Endothelial cell of umbilical vein (primary cell): ENCODE measurements at regions not wholly inside any gene's neighbourhood (a gene's known extent, or its start where the extent isn't known, plus 50 kb on each side); places are given as distances from the start of the nearest gene placed in this dataset.

Experiments
- BruUV-seq: library from RNA; stranded (reverse); fragments of 400-500 nt; replicated peaks from 2 replicates; lab custom pipeline; 2021; lab: Mats Ljungman, UMichigan
- CTCF ChIA-PET: fragments of 300-600, 350-600 bp; sonication (Branson Sonifier 250); formaldehyde crosslinking; loops from one replicate; lab custom pipeline; 2021; ENCODE audit warnings: antibody characterized with exemption, inconsistent platforms; lab: Charles Lee
- POLR2A ChIA-PET: fragments of 300-600, 350-600 bp; sonication (Branson Sonifier 250); formaldehyde crosslinking; loops from one replicate; lab custom pipeline; 2021; ENCODE audit warnings: antibody characterized with exemption, inconsistent platforms; lab: Charles Lee
- DNase-seq: peaks from one replicate; pipeline ENCODE4 v3.0.0-alpha.2; 2011; ENCODE audit warnings: low read depth, low spot score
- FAIRE-seq: peaks from 2 replicates; lab custom pipeline; 2011; peaks lifted over from hg19 to GRCh38; lab: Jason Lieb, UNC
- H2AFZ ChIP-seq: 2 replicates; pipeline ENCODE4 v1.6.0; 2012; ENCODE audit warnings: low read depth, low read length, control low read depth, inconsistent platforms
- H3K27ac ChIP-seq: 2 replicates; pipeline ENCODE4 v1.5.1; 2011; ENCODE audit warnings: low read depth, mild to moderate bottlenecking, control low read depth, low read length, moderate library complexity; ENCODE audit not compliant: insufficient read depth
- H3K27me3 ChIP-seq, 2 experiments: 2 replicates each; pipeline versions ENCODE4 v1.6.0 to v1.6.1; 2011; ENCODE audit warnings: low read length in 2 of 2, mixed read lengths in 1 of 2; ENCODE audit not compliant: control insufficient read depth in 2 of 2, insufficient read depth in 2 of 2
- H3K36me3 ChIP-seq, 2 experiments: 2 replicates in 1 of 2; 3 replicates in 1 of 2; pipeline ENCODE4 v1.5.1; 2011; ENCODE audit warnings: low read length in 2 of 2, mild to moderate bottlenecking in 1 of 2, moderate library complexity in 1 of 2; ENCODE audit not compliant: control insufficient read depth in 2 of 2, insufficient read depth in 2 of 2; ENCODE audit errors: extremely low read depth in 1 of 2
- H3K4me1 ChIP-seq: 3 replicates; pipeline ENCODE4 v1.5.1; 2011; ENCODE audit warnings: mild to moderate bottlenecking, low read length; ENCODE audit not compliant: control insufficient read depth, insufficient read depth; ENCODE audit errors: extremely low read depth
- H3K4me2 ChIP-seq: 2 replicates; pipeline ENCODE4 v1.6.1; 2011; ENCODE audit warnings: low read length, control low read depth, mixed read lengths; ENCODE audit not compliant: insufficient read depth
- H3K4me3 ChIP-seq, 3 experiments: fragments of 200-600 bp in 1 of 3; sonication (generic), shearing (Covaris generic) in 1 of 3; replicated peaks in 1 of 3; 2 replicates each; pipeline ENCODE4 v1.5.1; 2011 to 2016; ENCODE audit warnings: control low read depth in 3 of 3, low read length in 3 of 3, mild to moderate bottlenecking in 2 of 3, inconsistent platforms in 1 of 3, low read depth in 1 of 3, moderate library complexity in 1 of 3; ENCODE audit not compliant: insufficient read depth in 1 of 3
- H3K79me2 ChIP-seq: 2 replicates; pipeline ENCODE4 v1.6.0; 2012; ENCODE audit warnings: low read length, inconsistent platforms; ENCODE audit not compliant: control insufficient read depth, insufficient read depth
- H3K9ac ChIP-seq: replicated peaks from 2 replicates; pipeline ENCODE3; 2011; ENCODE audit warnings: low read length, control low read depth; ENCODE audit not compliant: insufficient read depth; ENCODE audit errors: extremely low read depth
- H3K9me1 ChIP-seq: replicated peaks from 3 replicates; pipeline ENCODE4 v1.6.0; 2011; ENCODE audit warnings: mild to moderate bottlenecking, low read length; ENCODE audit not compliant: control insufficient read depth, insufficient read depth; ENCODE audit errors: extremely low read depth
- H3K9me3 ChIP-seq: replicated peaks from 2 replicates; pipeline ENCODE4 v1.5.1; 2012; ENCODE audit warnings: low read length, inconsistent platforms; ENCODE audit not compliant: control insufficient read depth, insufficient read depth
- H4K20me1 ChIP-seq: replicated peaks from 2 replicates; pipeline ENCODE3; 2011; ENCODE audit warnings: mild to moderate bottlenecking, low read length; ENCODE audit not compliant: control insufficient read depth, insufficient read depth; ENCODE audit errors: extremely low read depth
- CTCF ChIP-seq, 2 donors: IDR thresholded peaks; 1 replicate in 1 of 2; 2 replicates in 1 of 2; pipeline ENCODE4 v1.5.1; 2011; ENCODE audit warnings: low read length in 2 of 2, mild to moderate bottlenecking in 2 of 2, moderate library complexity in 2 of 2, control low read depth in 1 of 2, inconsistent platforms in 1 of 2, low read depth in 1 of 2; ENCODE audit not compliant: insufficient read depth in 1 of 2; ENCODE audit errors: extremely low read depth in 1 of 2
- EZH2 ChIP-seq: IDR thresholded peaks from 2 replicates; pipeline ENCODE4 v1.6.1; 2012; ENCODE audit warnings: borderline replicate concordance, low read depth, mild to moderate bottlenecking, moderate library complexity, low read length, inconsistent platforms; ENCODE audit not compliant: severe bottlenecking
- FOS ChIP-seq: IDR thresholded peaks from 2 replicates; pipeline ENCODE4 v1.6.1; 2011; ENCODE audit warnings: mild to moderate bottlenecking, low read length, moderate library complexity, borderline replicate concordance; ENCODE audit not compliant: insufficient read depth
- GATA2 ChIP-seq: IDR thresholded peaks from 2 replicates; pipeline ENCODE4 v1.7.0; 2011; ENCODE audit warnings: low read depth, mild to moderate bottlenecking, moderate library complexity, mixed read lengths, low read length; ENCODE audit not compliant: insufficient read length, insufficient read depth
- JUN ChIP-seq: IDR thresholded peaks from 2 replicates; pipeline ENCODE4 v1.6.1; 2011; ENCODE audit warnings: borderline replicate concordance, low read depth; ENCODE audit not compliant: insufficient read length, insufficient read depth
- MAX ChIP-seq: IDR thresholded peaks from 2 replicates; pipeline ENCODE4 v1.6.1; 2011; ENCODE audit not compliant: insufficient read depth, insufficient read length
- MYC ChIP-seq: IDR thresholded peaks from one replicate; pipeline ENCODE4 v1.6.1; 2011; ENCODE audit warnings: mild to moderate bottlenecking, low read depth, low read length
- POLR2A ChIP-seq: IDR thresholded peaks from 2 replicates; pipeline ENCODE4 v1.6.1; 2012; ENCODE audit warnings: low read depth, mild to moderate bottlenecking, control low read depth, low read length
- POLR2AphosphoS5 ChIP-seq: IDR thresholded peaks from 2 replicates; pipeline ENCODE4 v1.6.1; 2012; ENCODE audit warnings: low read depth, mild to moderate bottlenecking, control low read depth, low read length, moderate library complexity; ENCODE audit not compliant: insufficient read depth
- dilution Hi-C: fragments of 300-500 bp; cut with MboI; formaldehyde crosslinking; loops from one replicate; pipeline ENCODE4 v1.15.0; 2019; ENCODE audit warnings: low sequenced_read_pairs; ENCODE audit not compliant: extremely low pct_ligation_motif_present
- intact Hi-C: fragments of 100-400 bp; cut with micrococcal nuclease; formaldehyde crosslinking; loops from one replicate; pipeline ENCODE4 v1.10.0; 2022

- intact Hi-C loops: no loop called here
- Histone ChIP-seq H3K27me3 (peaks cover 2 to 3% of the 10 kb centered on the region in 2 experiments), H3K36me3 (no peaks in the 10 kb centered on the region), H3K4me1 (no peaks in the 10 kb centered on the region), H4K20me1 (no peaks in the 10 kb centered on the region), H3K79me2 (no peaks in the 10 kb centered on the region), H3K9ac (no peak overlapping the region), H3K9me1 (no peaks in the 10 kb centered on the region), H3K4me3 (no peak overlapping the region), H3K9me3 (no peaks in the 10 kb centered on the region), H2AFZ (no peak overlapping the region), H3K4me2 (no peak overlapping the region), H3K27ac (no peak overlapping the region)
- dilution Hi-C loops: no loop called here
- FAIRE-seq (no peak), DNase-seq (no peak)
- POLR2A ChIA-PET: no interaction called here
- TF ChIP-seq JUN (no peak), POLR2A (no peak), CTCF (IDR thresholded peaks at IDR 0.05; ENCODE audit: extremely low read depth in 1 of 2, insufficient read depth in 1 of 2, low read depth in 1 of 2, low read length in 2 of 2) (no peak), EZH2 (no peak)
- CTCF ChIA-PET: no interaction called here
- BruUV-seq: no TSS peak
These were observed 100.5 kb downstream of the SYF2 start for GRCh38 chr1:25131794-25132193.

GRCh38 chr1:25130895-25131294, 101.4 kb downstream of the SYF2 start:
- Histone ChIP-seq H3K27ac (no peak overlapping the region), H3K9me1 (no peaks in the 10 kb centered on the region), H3K27me3 (peaks cover 2 to 3% of the 10 kb centered on the region in 2 experiments), H3K4me3 (no peak overlapping the region), H3K9ac (no peak overlapping the region), H4K20me1 (no peaks in the 10 kb centered on the region), H2AFZ (no peak overlapping the region), H3K79me2 (no peaks in the 10 kb centered on the region), H3K36me3 (no peaks in the 10 kb centered on the region), H3K9me3 (no peaks in the 10 kb centered on the region), H3K4me2 (no peak overlapping the region), H3K4me1 (no peaks in the 10 kb centered on the region)
- no TSS peak for BruUV-seq
- POLR2A ChIA-PET: no interaction called here
- intact Hi-C loops: no loop called here
- dilution Hi-C loops: no loop called here
- DNase-seq (no peak), FAIRE-seq (no peak)
- CTCF ChIA-PET: no interaction called here
- no peak for TF ChIP-seq MYC
- TF ChIP-seq POLR2AphosphoS5: no peak
- TF ChIP-seq EZH2: no peak
- TF ChIP-seq GATA2: no peak
- no peak for TF ChIP-seq JUN
- no peak for TF ChIP-seq CTCF (IDR thresholded peaks at IDR 0.05; ENCODE audit: extremely low read depth in 1 of 2, insufficient read depth in 1 of 2, low read depth in 1 of 2, low read length in 2 of 2)
- TF ChIP-seq FOS: no peak
- no peak for TF ChIP-seq MAX
- no peak for TF ChIP-seq POLR2A
